ENCODE measurements at regions not wholly inside any gene's neighbourhood (a gene's known extent, or its start where the extent isn't known, plus 50 kb on each side); places are given as distances from the start of the nearest gene placed in this dataset.
"Not testable (repeated sequence)": the region's sequence is repeated elsewhere in the genome, so short reads cannot be mapped to it uniquely, and the experiment has no call there.

DNA sequence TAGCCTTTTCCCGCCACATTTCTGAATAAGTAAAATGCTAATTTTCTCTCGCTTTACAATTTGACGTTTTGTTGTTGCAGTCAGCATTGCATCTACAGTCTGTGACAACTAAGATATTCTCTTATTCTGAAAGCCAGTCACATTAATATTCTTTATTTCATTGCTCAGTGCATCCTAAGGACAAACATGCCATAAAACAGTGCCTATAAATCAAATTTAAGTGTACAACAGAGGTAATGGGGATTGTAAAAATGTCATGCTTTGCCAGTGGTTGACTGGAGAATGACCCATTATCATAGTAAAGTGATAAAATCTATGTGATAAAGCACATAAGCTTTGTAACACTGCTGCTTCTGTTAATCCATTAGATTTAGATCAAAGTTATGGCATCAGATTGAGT, 1850.0 kb upstream of the ACO1 start:
- DNase-seq (no peak), ATAC-seq (no peak)
- Histone ChIP-seq H3K9me3 (peaks cover 0 to 7% (median 0%) of the 10 kb centered on the region in 12 donors), H3K4me3 (no peak overlapping the region), H3K27ac (no peak overlapping the region), H3K27me3 (no peaks in the 10 kb centered on the region), H3K4me1 (no peaks in the 10 kb centered on the region), H3K36me3 (no peaks in the 10 kb centered on the region)
- intact Hi-C loops (cut with DNase I), result no loop called here
- WGBS, 4 donors, result 89 to 95% (median 94%) methylated on average over 3 of the region's 3 CpGs
- TF ChIP-seq, protein P1, sequence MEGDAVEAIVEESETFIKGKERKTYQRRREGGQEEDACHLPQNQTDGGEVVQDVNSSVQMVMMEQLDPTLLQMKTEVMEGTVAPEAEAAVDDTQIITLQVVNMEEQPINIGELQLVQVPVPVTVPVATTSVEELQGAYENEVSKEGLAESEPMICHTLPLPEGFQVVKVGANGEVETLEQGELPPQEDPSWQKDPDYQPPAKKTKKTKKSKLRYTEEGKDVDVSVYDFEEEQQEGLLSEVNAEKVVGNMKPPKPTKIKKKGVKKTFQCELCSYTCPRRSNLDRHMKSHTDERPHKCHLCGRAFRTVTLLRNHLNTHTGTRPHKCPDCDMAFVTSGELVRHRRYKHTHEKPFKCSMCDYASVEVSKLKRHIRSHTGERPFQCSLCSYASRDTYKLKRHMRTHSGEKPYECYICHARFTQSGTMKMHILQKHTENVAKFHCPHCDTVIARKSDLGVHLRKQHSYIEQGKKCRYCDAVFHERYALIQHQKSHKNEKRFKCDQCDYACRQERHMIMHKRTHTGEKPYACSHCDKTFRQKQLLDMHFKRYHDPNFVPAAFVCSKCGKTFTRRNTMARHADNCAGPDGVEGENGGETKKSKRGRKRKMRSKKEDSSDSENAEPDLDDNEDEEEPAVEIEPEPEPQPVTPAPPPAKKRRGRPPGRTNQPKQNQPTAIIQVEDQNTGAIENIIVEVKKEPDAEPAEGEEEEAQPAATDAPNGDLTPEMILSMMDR (IDR thresholded peaks at IDR 0.05), result no peak
- no peak for TF ChIP-seq POLR2A (IDR thresholded peaks at IDR 0.05)

DNA sequence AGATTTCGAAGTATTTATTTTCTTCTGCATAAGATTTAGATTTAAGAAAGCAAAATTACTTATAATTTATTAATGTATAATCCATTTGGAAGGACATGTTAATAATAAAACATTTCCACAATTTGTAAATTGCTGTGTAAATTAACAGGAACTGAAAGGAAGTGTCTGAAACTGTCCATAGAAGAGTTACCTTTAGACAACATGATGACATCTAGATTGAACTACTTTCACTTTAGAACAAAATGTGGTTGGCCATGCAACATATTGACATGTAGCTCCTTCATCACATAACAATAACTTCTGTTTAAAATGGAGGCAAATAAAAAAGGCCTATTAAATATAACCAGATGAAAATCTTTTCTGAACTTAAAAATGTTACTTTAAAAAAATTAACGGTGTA, 1849.5 kb upstream of the ACO1 start:
- ATAC-seq (no peak), DNase-seq (no peak)
- Histone ChIP-seq H3K27me3 (no peaks in the 10 kb centered on the region), H3K4me1 (no peaks in the 10 kb centered on the region), H3K27ac (no peak overlapping the region), H3K36me3 (no peaks in the 10 kb centered on the region), H3K4me3 (no peak overlapping the region), H3K9me3 (peaks cover 0 to 7% (median 0%) of the 10 kb centered on the region in 12 donors)
- intact Hi-C loops (cut with DNase I), result loop anchor here in 1 of 10 donors (5.0 kb wide), 1 partner anchor 48 kb away; no protein-coding TSS in a partner anchor
- WGBS, 4 donors, result 70 to 78% (median 73%) methylated on average over 2 of the region's 2 CpGs
- TF ChIP-seq, protein P1 (IDR thresholded peaks at IDR 0.05), result no peak
- TF ChIP-seq POLR2A (IDR thresholded peaks at IDR 0.05), result no peak

DNA sequence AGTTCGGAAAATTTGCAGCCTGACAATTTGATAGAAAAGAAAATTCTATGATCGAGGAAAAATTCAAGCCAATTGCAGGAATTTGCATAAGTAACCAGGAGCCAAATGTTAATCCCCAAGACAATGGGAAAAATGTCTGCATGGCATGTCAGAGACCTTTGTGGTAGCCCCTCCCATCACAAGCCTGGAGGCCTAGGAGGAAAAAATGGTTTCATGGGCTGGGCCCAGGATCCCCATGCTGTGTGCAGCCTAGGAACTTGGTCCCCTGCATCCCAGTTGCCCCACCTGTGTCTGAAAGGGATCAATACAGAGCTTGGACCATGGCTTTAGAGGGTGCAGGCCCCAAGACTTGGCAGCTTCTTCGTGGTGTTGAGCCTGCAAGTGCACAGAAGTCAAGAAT, 1847.9 kb upstream of the ACO1 start:
- Histone ChIP-seq H3K27ac (no peak overlapping the region), H3K9me3 (peaks cover 0 to 7% (median 0%) of the 10 kb centered on the region in 12 donors), H3K27me3 (no peaks in the 10 kb centered on the region), H3K4me1 (no peaks in the 10 kb centered on the region), H3K4me3 (no peak overlapping the region), H3K36me3 (no peaks in the 10 kb centered on the region)
- intact Hi-C loops (cut with DNase I), result loop anchor here in 1 of 10 donors (5.0 kb wide), 1 partner anchor 49 kb away; no protein-coding TSS in a partner anchor
- 32 to 64% (median 52%) methylated on average over 3 of the region's 3 CpGs for WGBS, 4 donors
- ATAC-seq (no peak), DNase-seq (no peak)
- TF ChIP-seq, protein P1 (IDR thresholded peaks at IDR 0.05), result no peak
- TF ChIP-seq POLR2A (IDR thresholded peaks at IDR 0.05), result no peak

DNA sequence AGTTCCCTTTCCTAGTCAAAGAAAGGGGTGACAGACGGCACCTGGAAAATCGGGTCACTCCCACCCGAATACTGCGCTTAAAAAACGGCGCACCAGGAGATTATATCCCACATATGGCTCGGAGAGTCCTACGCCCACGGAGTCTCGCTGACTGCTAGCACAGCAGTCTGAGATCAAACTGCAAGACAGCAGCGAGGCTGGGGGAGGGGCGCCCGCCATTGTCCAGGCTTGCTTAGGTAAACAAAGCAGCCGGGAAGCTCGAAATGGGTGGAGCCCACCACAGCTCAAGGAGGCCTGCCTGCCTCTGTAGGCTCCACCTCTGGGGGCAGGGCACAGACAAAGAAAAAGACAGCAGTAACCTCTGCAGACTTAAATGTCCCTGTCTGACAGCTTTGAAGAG, 1844.7 kb upstream of the ACO1 start:
- intact Hi-C loops (cut with DNase I), result loop anchor here in 1 of 10 donors (5.0 kb wide), 1 partner anchor 52 kb away; no protein-coding TSS in a partner anchor
- not testable (repeated sequence) for H3K9me3 ChIP-seq, H3K27ac ChIP-seq, H3K4me3 ChIP-seq, DNase-seq, ATAC-seq, H3K27me3 ChIP-seq, H3K36me3 ChIP-seq, H3K4me1 ChIP-seq
- 81 to 100% (median 86%) methylated on average over 1 to 15 of the region's 15 CpGs for WGBS, 4 donors
